LHCN-M2 (cell line): ENCODE measurements at regions not wholly inside any gene's neighbourhood (a gene's known extent, or its start where the extent isn't known, plus 50 kb on each side); places are given as distances from the start of the nearest gene placed in this dataset.
"Not testable (repeated sequence)": the region's sequence is repeated elsewhere in the genome, so short reads cannot be mapped to it uniquely, and the experiment has no call there.

Experiments used
- DNase-seq: peaks from one replicate; pipeline ENCODE4 v3.0.0-alpha.2; 2012; ENCODE audit warnings: low read depth

GRCh38 chr15:39515765-39516164, 65.1 kb upstream of the THBS1 start:
- DNase-seq, result no peak

GRCh38 chr15:39517122-39517855, 63.6 kb upstream of the THBS1 start:
- DNase-seq, result no peak

GRCh38 chr15:39523968-39524367, 56.9 kb upstream of the THBS1 start:
- DNase-seq, result not testable (repeated sequence)

GRCh38 chr15:39529457-39529856, 51.4 kb upstream of the THBS1 start:
- DNase-seq, result no peak

- DNase-seq, result no peak
Observed at GRCh38 chr15:39530480-39531342, 50.2 kb upstream of the THBS1 start.
